SK-N-SH (cell line): ENCODE measurements at regions not wholly inside any gene's neighbourhood (a gene's known extent, or its start where the extent isn't known, plus 50 kb on each side); places are given as distances from the start of the nearest gene placed in this dataset.

ENCODE experiments used
- CTCF ChIA-PET: fragments of 300-600, 350-600 bp; formaldehyde crosslinking; extraction: SDS; loops from one replicate; lab custom pipeline; 2021; lab: Yijun Ruan, JAX
- POLR2A ChIA-PET: fragments of 350-600 bp; sonication (Branson Sonifier 250); formaldehyde crosslinking; extraction: SDS; loops from one replicate; lab custom pipeline; 2020; ENCODE audit warnings: antibody characterized with exemption, inconsistent platforms; lab: Yijun Ruan, JAX
- DNase-seq: peaks from one replicate; pipeline ENCODE4 v3.0.0; 2012
- H2AFZ ChIP-seq: fragments of 200-600 bp; sonication (generic); 2 replicates; pipeline ENCODE4 v1.8.1; 2016; ENCODE audit warnings: antibody characterized with exemption, mild to moderate bottlenecking, low read depth
- H3F3A ChIP-seq: fragments of 200-600 bp; sonication (generic); replicated peaks from 2 replicates; pipeline ENCODE3; 2016; ENCODE audit warnings: antibody characterized with exemption, mild to moderate bottlenecking; ENCODE audit not compliant: insufficient read depth
- H3K27ac ChIP-seq, 2 experiments: fragments of 200-500 bp in 1 of 2; fragments of 200-600 bp in 1 of 2; sonication (Bioruptor generic) in 1 of 2; sonication (generic), shearing (Covaris generic) in 1 of 2; 2 replicates each; pipeline versions ENCODE4 v1.5.1 to v1.6.1; 2014 to 2016; ENCODE audit warnings: low read depth in 2 of 2, inconsistent platforms in 1 of 2, low read length in 1 of 2, mild to moderate bottlenecking in 1 of 2, mixed read lengths in 1 of 2
- H3K27me3 ChIP-seq: fragments of 200-600 bp; sonication (generic), shearing (Covaris generic); 2 replicates; pipeline ENCODE4 v1.6.1; 2016; ENCODE audit warnings: mixed run types; ENCODE audit not compliant: insufficient read depth
- H3K36me3 ChIP-seq, 2 experiments: fragments of 200-500 bp in 1 of 2; fragments of 200-600 bp in 1 of 2; sonication (Bioruptor generic) in 1 of 2; sonication (generic) in 1 of 2; replicated peaks in 1 of 2; 2 replicates each; pipeline versions ENCODE3 to v1.5.1; 2014 to 2016; ENCODE audit warnings: low read length in 1 of 2, mild to moderate bottlenecking in 1 of 2; ENCODE audit not compliant: insufficient read depth in 2 of 2, control insufficient read depth in 1 of 2
- H3K4me1 ChIP-seq, 2 experiments: fragments of 200-500 bp in 1 of 2; fragments of 200-600 bp in 1 of 2; sonication (Bioruptor generic) in 1 of 2; sonication (generic), shearing (Covaris generic) in 1 of 2; 2 replicates each; pipeline versions ENCODE4 v1.5.1 to v1.6.1; 2014 to 2016; ENCODE audit warnings: low read depth in 1 of 2, low read length in 1 of 2, mixed run types in 1 of 2; ENCODE audit not compliant: insufficient read depth in 2 of 2, control insufficient read depth in 1 of 2
- H3K4me2 ChIP-seq: fragments of 200-600 bp; sonication (generic), shearing (Covaris generic); 2 replicates; pipeline ENCODE4 v1.6.1; 2017; ENCODE audit warnings: mixed run types
- H3K4me3 ChIP-seq, 2 experiments: fragments of 200-500 bp in 1 of 2; fragments of 200-600 bp in 1 of 2; sonication (Bioruptor generic) in 1 of 2; sonication (generic), shearing (Covaris generic) in 1 of 2; 2 replicates each; pipeline versions ENCODE4 v1.5.1 to v1.8.1; 2014 to 2016; ENCODE audit warnings: low read depth in 2 of 2, inconsistent platforms in 1 of 2, low read length in 1 of 2, mild to moderate bottlenecking in 1 of 2, mixed read lengths in 1 of 2, moderate library complexity in 1 of 2
- H3K79me2 ChIP-seq: fragments of 200-600 bp; sonication (generic); 2 replicates; pipeline ENCODE4 v1.8.1; 2017; ENCODE audit warnings: mild to moderate bottlenecking; ENCODE audit not compliant: insufficient read depth
- H3K9ac ChIP-seq: fragments of 200-600 bp; sonication (generic); 2 replicates; pipeline ENCODE4 v1.6.1; 2017; ENCODE audit warnings: mixed run types
- H3K9me2 ChIP-seq: fragments of 200-600 bp; sonication (generic); 2 replicates; pipeline ENCODE4 v1.6.1; 2017; ENCODE audit warnings: mixed run types
- H3K9me3 ChIP-seq: fragments of 200-600 bp; sonication (generic); 2 replicates; pipeline ENCODE4 v1.6.1; 2017; ENCODE audit warnings: mixed run types, mild to moderate bottlenecking, moderate library complexity
- H4K20me1 ChIP-seq: fragments of 200-600 bp; sonication (generic); 2 replicates; pipeline ENCODE4 v1.6.1; 2017; ENCODE audit warnings: mild to moderate bottlenecking, mixed run types; ENCODE audit not compliant: insufficient read depth
- CTCF ChIP-seq: fragments of 200-600 bp; sonication (generic); IDR thresholded peaks from 2 replicates; pipeline ENCODE4 v1.6.1; 2017; ENCODE audit warnings: antibody characterized with exemption, mild to moderate bottlenecking, moderate library complexity
- EZH2phosphoT487 ChIP-seq: fragments of 200-600 bp; sonication (generic); IDR thresholded peaks from 2 replicates; pipeline ENCODE4 v1.6.1; 2017; ENCODE audit warnings: low read depth, mixed run types, mild to moderate bottlenecking, antibody characterized with exemption, moderate library complexity, borderline replicate concordance
- FOSL2 ChIP-seq: IDR thresholded peaks from 2 replicates; pipeline ENCODE4 v1.4.0; 2012; ENCODE audit warnings: low read depth, mild to moderate bottlenecking, moderate library complexity, borderline replicate concordance
- GATA2 ChIP-seq: sonication (generic); formaldehyde crosslinking; IDR thresholded peaks from 2 replicates; pipeline ENCODE4 v1.5.0; 2020; ENCODE audit warnings: mild to moderate bottlenecking, missing genetic modification reagents
- IRF3 ChIP-seq: fragments of 150-350 bp; IDR thresholded peaks from 2 replicates; pipeline ENCODE4 v1.6.1; 2016; ENCODE audit warnings: mild to moderate bottlenecking, low read depth, low read length
- MEF2A ChIP-seq: IDR thresholded peaks from 2 replicates; pipeline ENCODE4 v1.4.0; 2012; ENCODE audit warnings: low read depth, borderline replicate concordance
- MXI1 ChIP-seq: IDR thresholded peaks from 2 replicates; pipeline ENCODE4 v1.6.1; 2012; ENCODE audit warnings: mild to moderate bottlenecking, low read depth, low read length, improper control_type of control experiment
- PBX3 ChIP-seq: IDR thresholded peaks from 2 replicates; pipeline ENCODE4; 2012
- POLR2AphosphoS5 ChIP-seq: IDR thresholded peaks from 2 replicates; pipeline ENCODE4 v1.6.1; 2012; ENCODE audit warnings: low read depth, low read length
- RAD21 ChIP-seq: IDR thresholded peaks from 2 replicates; pipeline ENCODE4 v1.6.1; 2012; ENCODE audit warnings: mild to moderate bottlenecking, low read length
- RCOR1 ChIP-seq: fragments of 150-350 bp; IDR thresholded peaks from 2 replicates; pipeline ENCODE4 v1.6.1; 2017; ENCODE audit warnings: antibody characterized with exemption, low read length
- RXRA ChIP-seq: IDR thresholded peaks from 2 replicates; pipeline ENCODE4 v1.4.0; 2012; ENCODE audit warnings: low read depth, mild to moderate bottlenecking, borderline replicate concordance
- SIN3A ChIP-seq: IDR thresholded peaks from 2 replicates; pipeline ENCODE4 v1.6.1; 2012; ENCODE audit warnings: low read depth, mild to moderate bottlenecking, low read length, moderate library complexity, borderline replicate concordance
- ZBTB33 ChIP-seq: IDR thresholded peaks from 2 replicates; pipeline ENCODE4 v1.4.0; 2012; ENCODE audit warnings: low read depth, borderline replicate concordance
- WGBS: methylation state at CpG from one replicate; pipeline ENCODE4 v1.1.6; 2017; ENCODE audit warnings: low lambda C conversion rate; 5-methylcytosine and 5-hydroxymethylcytosine counted together

- Histone ChIP-seq H3K9ac (no peak overlapping the region), H3K4me2 (no peak overlapping the region), H3K9me3 (no peaks in the 10 kb centered on the region), H3K27me3 (no peaks in the 10 kb centered on the region), H3K36me3 (no peaks in the 10 kb centered on the region), H3K9me2 (no peaks in the 10 kb centered on the region), H3F3A (no peaks in the 10 kb centered on the region), H3K79me2 (no peaks in the 10 kb centered on the region), H4K20me1 (no peaks in the 10 kb centered on the region), H2AFZ (no peak overlapping the region), H3K4me3 (no peak overlapping the region), H3K27ac (no peak overlapping the region), H3K4me1 (peaks cover 0 to 15% of the 10 kb centered on the region in 2 experiments; a peak in 2 of 4 replicates)
- CTCF ChIA-PET, result interaction anchor here (0.6 to 2.1 kb wide), 3 partner anchors 9 to 95 kb away, joined by 3 to 10 read pairs (median 3); no protein-coding TSS in a partner anchor
- no peak for DNase-seq
- POLR2A ChIA-PET, result no interaction called here
- TF ChIP-seq PBX3 (no peak), IRF3 (no peak), RXRA (no peak), GATA2 (CRISPR knock-in tag) (no peak), POLR2AphosphoS5 (no peak), SIN3A (no peak), FOSL2 (no peak), EZH2phosphoT487 (no peak), MXI1 (no peak)
These were observed 265.8 kb upstream of the NEBL start for GRCh38 chr10:21162948-21163347.

GRCh38 chr10:21161647-21162046, 264.5 kb upstream of the NEBL start:
- no peak overlapping the region for H3K9ac ChIP-seq
- no peaks in the 10 kb centered on the region for H3K9me2 ChIP-seq
- no peaks in the 10 kb centered on the region for H3K27me3 ChIP-seq
- no peaks in the 10 kb centered on the region for H3K36me3 ChIP-seq
- H3K9me3 ChIP-seq, result no peaks in the 10 kb centered on the region
- no peaks in the 10 kb centered on the region for H4K20me1 ChIP-seq
- 80% methylated on average over 2 of the region's 2 CpGs for WGBS
- ChIA-PET CTCF (interaction anchor here (2.1 kb wide), 1 partner anchor 11 kb away, joined by 10 read pairs; no protein-coding TSS in a partner anchor), POLR2A (no interaction called here)
- no peaks in the 10 kb centered on the region for H3K79me2 ChIP-seq
- peaks cover 0 to 15% of the 10 kb centered on the region in 2 experiments; a peak in 2 of 4 replicates for H3K4me1 ChIP-seq
- TF ChIP-seq CTCF, result no peak
- no peak for TF ChIP-seq MEF2A
- TF ChIP-seq ZBTB33, result no peak
- no peak for TF ChIP-seq RXRA
- TF ChIP-seq RAD21, result no peak
- TF ChIP-seq FOSL2, result no peak
- no peak for TF ChIP-seq RCOR1
- no peak overlapping the region for H3K4me2 ChIP-seq
- no peak for DNase-seq
- H3K27ac ChIP-seq, result no peak overlapping the region
- H2AFZ ChIP-seq, result no peak overlapping the region
- no peaks in the 10 kb centered on the region for H3F3A ChIP-seq
- H3K4me3 ChIP-seq, result no peak overlapping the region
